Lung microvascular endothelial cell (primary cell): ENCODE measurements at regions not wholly inside any gene's neighbourhood (a gene's known extent, or its start where the extent isn't known, plus 50 kb on each side); places are given as distances from the start of the nearest gene placed in this dataset.

Experiments
- DNase-seq, 2 donors: peaks; one replicate each; pipeline versions ENCODE4 v3.0.0 to v3.0.0-alpha.2; 2010; ENCODE audit warnings: low read depth in 2 of 2

DNA sequence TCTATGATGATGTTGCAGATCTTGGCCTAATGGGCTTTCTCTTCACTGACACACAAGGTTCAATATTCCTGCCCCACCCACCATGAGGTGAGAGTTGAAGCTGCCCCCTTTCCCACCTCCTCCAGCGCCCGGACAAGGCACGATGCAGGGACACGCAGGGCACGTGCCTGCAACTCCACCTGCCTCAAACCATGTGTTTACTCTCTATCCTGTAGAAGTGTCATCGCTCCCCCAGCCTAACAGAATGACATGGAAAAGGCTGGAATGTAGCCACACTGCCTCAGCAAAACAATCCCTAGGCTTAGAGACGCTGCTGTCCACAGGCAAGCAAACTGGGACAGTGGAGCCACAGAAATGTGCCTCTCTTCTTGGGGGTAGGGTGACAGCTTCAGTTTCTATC is 92.9 kb upstream of the SOD1 start:
- DNase-seq: no peak

DNA sequence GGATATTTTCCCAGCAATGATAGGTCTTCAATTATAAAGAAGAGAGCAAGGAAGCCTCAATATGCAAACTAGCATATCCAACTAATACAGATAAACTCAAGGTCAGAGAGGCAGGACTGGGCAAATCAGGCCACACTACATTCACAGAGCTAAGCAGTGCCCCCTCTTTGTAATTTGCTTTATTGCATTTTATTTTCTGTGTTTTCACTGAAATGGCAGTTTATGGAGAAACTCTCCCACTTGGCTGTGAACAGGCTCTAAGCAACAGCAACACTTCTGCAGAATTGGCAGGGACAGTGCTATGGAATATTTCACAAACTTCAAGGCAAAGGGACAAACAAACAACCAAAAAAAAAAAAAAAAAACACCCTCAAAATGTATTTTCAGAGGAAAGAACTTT is 93.4 kb upstream of the SOD1 start:
- no peak for DNase-seq

- no peak for DNase-seq
These were observed 95.1 kb upstream of the SOD1 start for GRCh38 chr21:31564439-31564838.

DNA sequence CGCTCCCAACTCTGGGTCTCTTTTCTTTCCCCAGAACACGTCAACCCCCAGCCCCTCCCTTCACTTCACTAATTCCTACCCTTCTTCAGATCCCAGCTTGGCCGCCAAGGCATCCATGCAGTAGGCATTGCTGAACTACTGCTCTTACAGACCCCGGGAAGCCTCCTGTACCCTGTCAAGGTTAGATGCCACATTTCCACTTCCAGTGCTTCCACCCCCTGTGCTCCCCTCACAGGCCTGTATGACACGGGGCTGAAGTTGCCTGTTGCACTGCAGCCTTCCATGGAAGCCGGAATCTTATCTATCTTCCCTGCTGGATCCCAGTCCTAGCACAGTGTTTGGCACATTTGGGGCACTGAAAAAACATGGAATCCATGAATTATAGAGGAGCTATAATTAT is 99.0 kb upstream of the SOD1 start:
- DNase-seq: no peak

GRCh38 chr21:31559368-31560119 is 99.9 kb upstream of the SOD1 start:
- DNase-seq: peak; percentile 89 to 94

- peak; percentile 89 to 91 for DNase-seq
These were observed 100.5 kb upstream of the SOD1 start for GRCh38 chr21:31558962-31559367.

GRCh38 chr21:31558189-31558961 is 101.1 kb upstream of the SOD1 start:
- peak; percentile 1 to 4 for DNase-seq

DNA sequence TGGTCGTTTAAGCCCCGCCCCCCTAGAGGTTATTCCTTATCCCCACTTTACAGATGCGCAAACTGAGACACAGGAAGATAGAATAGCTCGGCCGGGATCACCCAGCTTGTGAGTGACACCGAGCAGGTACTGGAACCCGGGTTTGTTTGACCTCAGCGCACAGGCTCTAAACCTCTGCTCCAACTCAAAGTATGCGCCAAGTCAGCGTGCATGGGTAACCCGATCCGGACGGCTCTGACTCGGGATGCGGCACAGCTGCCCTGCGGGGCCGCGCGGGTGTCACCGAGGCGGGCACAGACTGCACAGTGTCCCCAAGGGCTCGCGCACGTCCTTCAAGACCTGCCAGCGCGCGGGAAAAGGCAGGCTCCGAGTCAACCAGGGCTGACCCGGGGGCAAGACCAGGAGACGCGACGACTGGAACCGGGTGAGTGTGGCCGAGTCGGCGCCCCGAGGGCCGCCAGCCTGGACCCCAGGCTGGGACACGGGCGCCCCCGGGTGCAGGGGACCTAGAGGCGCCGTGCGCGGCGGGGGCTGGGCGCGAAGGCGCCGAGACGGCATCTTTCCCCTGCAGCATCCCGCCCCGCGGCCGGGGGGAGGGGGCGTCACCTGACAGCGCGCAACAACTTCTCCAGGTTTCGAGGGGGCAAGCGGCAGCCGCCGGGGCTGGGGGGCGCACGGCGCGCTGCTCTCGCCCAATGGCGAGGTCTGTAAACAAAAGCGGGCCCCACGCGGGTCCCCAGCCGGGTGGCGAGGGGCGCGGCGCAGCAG is 101.9 kb upstream of the SOD1 start:
- no peak for DNase-seq

DNA sequence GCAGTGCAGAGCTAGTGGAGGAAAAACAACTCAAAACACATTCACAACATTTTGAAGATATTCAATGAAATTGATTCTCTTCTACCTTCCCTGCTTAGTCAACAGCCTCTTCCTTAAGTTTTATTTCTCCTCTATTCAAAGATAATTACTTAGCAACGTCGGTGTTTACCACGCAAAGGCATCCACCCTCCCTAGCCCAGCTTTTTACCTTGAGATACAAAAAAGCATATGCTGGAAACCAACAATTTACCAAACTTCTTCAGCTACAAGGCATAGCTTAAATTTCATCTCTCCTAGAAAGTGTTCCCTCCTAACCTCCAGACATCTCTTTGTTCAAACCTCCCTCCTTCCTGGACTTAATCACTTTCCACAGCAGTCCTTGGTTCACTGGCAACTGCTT is 102.8 kb upstream of the SOD1 start:
- DNase-seq: no peak

DNA sequence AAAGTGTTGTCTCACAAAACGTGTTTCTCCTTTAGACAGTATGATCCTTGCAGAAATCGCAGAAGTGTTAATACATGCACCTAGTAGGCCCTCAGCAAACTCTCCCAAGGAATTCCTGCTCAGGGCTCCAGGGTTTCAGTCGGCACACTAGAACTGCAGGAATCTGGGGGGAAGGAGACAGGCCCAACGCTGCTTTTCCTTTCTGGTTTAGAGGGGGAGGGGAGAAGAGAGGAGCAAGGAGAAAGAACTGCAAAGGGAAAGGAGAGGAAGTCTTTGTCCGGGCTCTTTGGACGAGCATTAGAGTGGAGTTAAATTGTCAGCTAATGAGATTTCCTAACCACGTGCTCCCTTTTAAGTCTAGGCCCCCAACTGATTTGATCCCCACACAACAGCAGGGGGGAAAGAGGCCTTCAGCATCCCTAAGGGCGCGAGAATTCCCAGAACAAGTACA is 103.7 kb upstream of the SOD1 start:
- no peak for DNase-seq

DNA sequence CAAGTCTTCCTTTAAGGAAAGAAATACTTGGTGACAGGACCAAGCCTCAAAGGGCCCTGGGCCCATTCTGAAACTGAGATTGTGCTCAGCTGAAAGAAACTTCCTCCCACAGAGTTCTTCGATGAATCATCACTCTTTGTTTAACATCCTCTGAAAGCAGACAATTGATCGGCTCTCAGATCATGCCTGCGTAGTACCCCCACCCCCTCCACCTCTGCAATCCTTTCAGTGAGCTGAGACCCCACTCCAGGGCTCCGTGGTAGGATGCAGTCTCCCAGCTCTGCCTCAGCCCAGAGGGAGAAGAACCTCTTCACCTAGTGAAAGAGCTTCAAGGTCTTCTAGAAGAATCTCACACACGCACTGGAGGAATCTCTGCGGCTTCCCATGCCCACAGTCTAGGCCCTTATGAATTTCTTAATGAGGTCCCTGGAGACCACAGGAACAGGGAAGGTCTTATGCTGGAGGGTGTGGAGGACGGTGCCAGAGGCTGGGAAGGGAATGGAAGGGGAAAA is 104.9 kb upstream of the SOD1 start:
- DNase-seq: peak in 1 of 2 donors; percentile 41

GRCh38 chr21:31553926-31554325 is 105.6 kb upstream of the SOD1 start:
- DNase-seq: no peak

- DNase-seq: no peak
These were observed 106.0 kb upstream of the SOD1 start for GRCh38 chr21:31553461-31553860.

DNA sequence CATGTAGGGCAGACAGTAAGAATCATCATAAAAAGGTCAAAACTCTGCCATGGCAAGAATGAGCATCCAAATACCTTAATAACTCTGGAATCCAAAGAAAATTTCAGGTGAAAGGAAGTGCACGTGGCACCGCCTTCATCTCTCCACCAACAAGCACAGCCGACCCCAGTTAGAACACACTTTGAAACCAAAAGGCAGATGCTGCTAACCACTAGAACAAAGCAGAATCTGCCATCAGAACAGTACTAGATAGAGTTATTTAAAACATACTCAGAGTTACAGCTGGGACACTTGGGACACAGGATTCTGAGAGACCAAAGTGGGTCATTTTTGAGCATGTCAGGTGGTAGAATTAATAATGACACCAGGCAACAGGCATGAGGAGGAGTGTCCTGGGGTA is 106.7 kb upstream of the SOD1 start:
- DNase-seq: no peak

DNA sequence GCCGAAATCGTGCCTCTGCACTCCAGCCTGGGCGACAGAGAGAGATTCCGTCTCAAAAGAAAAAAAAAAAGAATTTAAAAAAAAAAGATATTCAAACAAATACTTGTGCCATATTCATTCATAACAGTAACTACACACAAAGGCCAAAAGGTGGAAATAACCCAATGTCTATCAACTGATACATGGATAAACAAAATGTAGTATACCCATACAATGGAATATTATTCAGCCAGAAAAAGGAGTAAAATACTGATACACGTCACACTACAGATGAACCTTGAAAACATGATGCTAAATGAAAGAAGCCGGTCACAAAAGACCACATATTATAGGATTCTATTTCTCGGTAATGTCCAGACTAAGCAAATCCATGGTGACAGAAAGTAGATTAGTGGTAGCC is 109.4 kb upstream of the SOD1 start:
- DNase-seq: no peak

DNA sequence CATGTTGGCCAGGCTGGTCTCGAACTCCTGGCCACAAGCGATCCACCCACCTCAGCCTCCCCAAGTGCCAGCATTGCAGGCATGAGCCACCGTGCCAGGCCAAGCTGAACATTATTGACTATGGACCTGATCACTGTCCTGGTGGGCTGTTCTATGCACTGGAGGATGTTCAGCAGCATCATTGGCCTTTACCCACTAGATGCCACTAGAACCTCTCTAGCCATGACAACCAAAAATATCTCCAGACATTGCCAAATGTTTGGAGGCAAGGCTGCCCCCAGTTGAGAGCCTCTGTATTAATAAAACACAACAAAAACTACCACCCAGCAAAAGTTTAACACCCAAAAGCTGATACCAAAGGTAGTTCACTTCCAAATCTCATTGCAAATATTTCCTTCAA is 110.8 kb upstream of the SOD1 start:
- DNase-seq: no peak

- DNase-seq: no peak
These were observed 112.9 kb upstream of the SOD1 start for GRCh38 chr21:31546443-31547170.

DNA sequence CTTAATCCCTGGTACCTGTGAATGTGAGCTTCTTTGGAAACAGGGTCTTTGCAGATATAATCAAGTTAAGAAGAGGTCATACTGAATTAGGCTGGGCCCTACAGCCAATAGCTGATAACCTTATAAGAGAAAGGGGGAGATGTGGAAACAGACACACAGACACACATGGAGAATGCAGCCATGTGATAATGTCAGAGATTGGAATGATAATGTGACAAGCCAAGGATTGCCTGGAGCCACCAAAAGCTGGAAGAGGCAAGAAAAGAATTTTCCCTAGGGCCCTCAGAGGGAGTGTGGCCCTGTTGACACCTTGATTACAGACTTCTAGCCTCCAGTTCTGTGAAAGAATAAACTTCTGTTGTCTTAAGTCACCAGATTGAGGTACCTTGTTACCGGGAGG is 114.5 kb upstream of the SOD1 start:
- no peak for DNase-seq

GRCh38 chr21:31543191-31543590 is 116.3 kb upstream of the SOD1 start:
- no peak for DNase-seq

DNA sequence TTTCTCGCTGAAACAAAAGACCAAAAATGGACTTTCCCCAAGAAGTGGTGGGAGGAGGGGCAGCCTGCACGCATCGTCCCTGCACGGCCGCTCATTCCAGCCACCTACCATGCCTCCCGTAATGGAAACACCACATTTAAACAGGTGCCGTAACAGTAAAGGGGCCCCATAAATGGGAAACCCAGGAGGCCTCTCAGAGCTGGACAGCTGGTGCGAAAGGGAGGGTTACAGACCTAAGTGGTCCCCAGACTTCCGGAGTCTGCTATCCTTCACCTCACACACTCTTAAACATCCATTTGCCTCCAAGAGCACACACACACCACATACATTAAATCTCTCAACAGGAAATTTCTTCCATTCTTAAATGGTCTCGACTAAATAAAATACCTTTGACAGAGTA is 120.7 kb upstream of the SOD1 start:
- DNase-seq: no peak

- no peak for DNase-seq
These were observed 121.5 kb upstream of the SOD1 start for GRCh38 chr21:31537872-31538576.
